ENCODE measurements at regions not wholly inside any gene's neighbourhood (a gene's known extent, or its start where the extent isn't known, plus 50 kb on each side); places are given as distances from the start of the nearest gene placed in this dataset.

GRCh38 chr18:7321831-7322230 lies 90.9 kb downstream of the LRRC30 start:
- TF ChIP-seq CTCF (IDR thresholded peaks at IDR 0.05; ENCODE audit: low read depth, low read length, poor library complexity, severe bottlenecking) (no peak), EZH2phosphoT487 (IDR thresholded peaks at IDR 0.05; ENCODE audit: borderline replicate concordance, low read length) (no peak)
